ENCODE measurements at regions not wholly inside any gene's neighbourhood (a gene's known extent, or its start where the extent isn't known, plus 50 kb on each side); places are given as distances from the start of the nearest gene placed in this dataset.

DNA sequence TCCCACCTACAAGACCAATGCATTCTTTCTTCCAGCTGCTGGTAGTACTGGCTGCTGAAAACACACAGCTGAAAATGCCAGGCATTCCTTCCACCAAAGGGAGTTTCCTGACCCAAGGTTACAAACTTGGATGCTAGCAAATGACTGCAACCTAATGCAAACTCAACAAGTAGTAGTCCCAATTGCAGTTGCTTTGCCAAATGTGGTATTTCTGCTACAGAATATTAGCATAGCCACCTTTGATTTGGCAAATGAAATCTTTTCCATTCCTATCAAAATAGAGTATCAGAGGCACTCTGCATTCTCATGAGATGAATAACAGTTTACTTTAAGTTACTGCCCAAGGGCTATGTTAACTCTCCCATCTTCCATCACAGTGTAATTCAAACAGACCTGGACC, 172.0 kb upstream of the ARHGAP42 start (continued):
- TF ChIP-seq, protein P1, sequence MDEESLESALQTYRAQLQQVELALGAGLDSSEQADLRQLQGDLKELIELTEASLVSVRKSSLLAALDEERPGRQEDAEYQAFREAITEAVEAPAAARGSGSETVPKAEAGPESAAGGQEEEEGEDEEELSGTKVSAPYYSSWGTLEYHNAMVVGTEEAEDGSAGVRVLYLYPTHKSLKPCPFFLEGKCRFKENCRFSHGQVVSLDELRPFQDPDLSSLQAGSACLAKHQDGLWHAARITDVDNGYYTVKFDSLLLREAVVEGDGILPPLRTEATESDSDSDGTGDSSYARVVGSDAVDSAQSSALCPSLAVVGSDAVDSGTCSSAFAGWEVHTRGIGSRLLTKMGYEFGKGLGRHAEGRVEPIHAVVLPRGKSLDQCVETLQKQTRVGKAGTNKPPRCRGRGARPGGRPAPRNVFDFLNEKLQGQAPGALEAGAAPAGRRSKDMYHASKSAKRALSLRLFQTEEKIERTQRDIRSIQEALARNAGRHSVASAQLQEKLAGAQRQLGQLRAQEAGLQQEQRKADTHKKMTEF (CRISPR knock-in tag; IDR thresholded peaks at IDR 0.05), result no peak
- TF ChIP-seq MYNN (CRISPR knock-in tag; IDR thresholded peaks at IDR 0.05; ENCODE audit: low read depth) (no peak), RXRB (CRISPR knock-in tag; IDR thresholded peaks at IDR 0.05; ENCODE audit: borderline replicate concordance) (no peak), SRF (IDR thresholded peaks at IDR 0.05; ENCODE audit: low read depth, low read length) (no peak), EZH2 (conservative IDR thresholded peaks at IDR 0.05; ENCODE audit: low read depth, low read length) (no peak), ZNF672 (CRISPR knock-in tag; IDR thresholded peaks at IDR 0.05) (no peak)

DNA sequence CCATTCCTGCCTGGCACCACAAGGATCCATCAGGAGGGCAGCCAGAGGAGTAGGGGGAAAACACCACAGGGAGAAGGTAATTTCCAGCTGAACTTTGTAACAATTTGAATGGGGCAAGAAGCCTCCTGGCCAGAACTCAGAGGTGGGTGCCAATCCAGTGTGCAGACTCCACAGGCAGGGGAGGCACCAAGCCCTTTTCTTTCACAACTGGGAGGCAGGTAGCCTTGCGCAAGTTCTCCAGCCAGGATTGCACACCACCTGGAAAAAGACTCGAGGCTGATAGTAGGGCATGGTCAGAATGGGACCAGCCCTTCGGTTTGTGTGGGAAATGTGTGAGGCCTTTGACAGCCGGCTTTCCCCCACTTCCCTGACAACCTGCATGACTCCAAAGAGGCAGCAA, 161.9 kb upstream of the ARHGAP42 start:
- H4K20me1 ChIP-seq (ENCODE audit: insufficient read depth, low read length), result no peaks in the 10 kb centered on the region
- H3K9ac ChIP-seq (ENCODE audit: insufficient read depth, low read depth, low read length), result no peak overlapping the region
- no peaks in the 10 kb centered on the region for H3K4me1 ChIP-seq (ENCODE audit: insufficient read depth, low read length)
- no peak for DNase-seq (ENCODE audit: low spot score)
- no peak overlapping the region for H2AFZ ChIP-seq (ENCODE audit: low read length)
- FAIRE-seq, result no peak
- H3K36me3 ChIP-seq (replicated peaks in 1 of 2; ENCODE audit: control insufficient read depth in 1 of 2, insufficient read depth in 2 of 2, low read length in 2 of 2), result no peaks in the 10 kb centered on the region
- no peaks in the 10 kb centered on the region for H3K79me2 ChIP-seq (ENCODE audit: insufficient read depth, low read length)
- no peaks in the 10 kb centered on the region for H3K27me3 ChIP-seq (ENCODE audit: control insufficient read depth in 1 of 2, insufficient read depth in 2 of 2, low read length in 2 of 2)
- no peak overlapping the region for H3K4me3 ChIP-seq (replicated peaks in 1 of 3; ENCODE audit: insufficient read depth in 1 of 3, low read depth in 2 of 3, low read length in 3 of 3)
- intact Hi-C loops (cut with micrococcal nuclease; ENCODE audit: unreplicated experiment) (no loop called here), in situ Hi-C loops (cut with HindIII; ENCODE audit: extremely low pct_ligation_motif_present, low pct_unique_long_range_greater_than_20kb) (no loop called here)
- ATAC-seq, result no peak
- peaks cover 44% of the 10 kb centered on the region for H3K9me3 ChIP-seq (ENCODE audit: low read length)
- TF ChIP-seq, protein P2, sequence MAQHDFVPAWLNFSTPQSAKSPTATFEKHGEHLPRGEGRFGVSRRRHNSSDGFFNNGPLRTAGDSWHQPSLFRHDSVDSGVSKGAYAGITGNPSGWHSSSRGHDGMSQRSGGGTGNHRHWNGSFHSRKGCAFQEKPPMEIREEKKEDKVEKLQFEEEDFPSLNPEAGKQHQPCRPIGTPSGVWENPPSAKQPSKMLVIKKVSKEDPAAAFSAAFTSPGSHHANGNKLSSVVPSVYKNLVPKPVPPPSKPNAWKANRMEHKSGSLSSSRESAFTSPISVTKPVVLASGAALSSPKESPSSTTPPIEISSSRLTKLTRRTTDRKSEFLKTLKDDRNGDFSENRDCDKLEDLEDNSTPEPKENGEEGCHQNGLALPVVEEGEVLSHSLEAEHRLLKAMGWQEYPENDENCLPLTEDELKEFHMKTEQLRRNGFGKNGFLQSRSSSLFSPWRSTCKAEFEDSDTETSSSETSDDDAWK (CRISPR knock-in tag; IDR thresholded peaks at IDR 0.05), result no peak
- TF ChIP-seq NFYB (CRISPR knock-in tag; IDR thresholded peaks at IDR 0.05), result no peak
- no peak for TF ChIP-seq ZNF383 (CRISPR knock-in tag; IDR thresholded peaks at IDR 0.05; ENCODE audit: borderline replicate concordance)
- peak; percentile 44; the same call in 1 of the 2 replicates for TF ChIP-seq CEBPB (IDR thresholded peaks at IDR 0.05; ENCODE audit: borderline replicate concordance, low read depth, low read length)
- 10% methylated on average over 2 of the region's 4 CpGs for WGBS (ENCODE audit: low lambda C conversion rate)
- no peak overlapping the region for H3K27ac ChIP-seq (ENCODE audit: extremely low read length, insufficient read depth, low read length)
- no TSS peak for BruUV-seq (replicated peaks)
- POLR2A ChIA-PET, result no interaction called here
- CTCF ChIA-PET (ENCODE audit: low intra/inter-chr PET ratio, low total read pairs), result no interaction called here
- no peak overlapping the region for H3K4me2 ChIP-seq (ENCODE audit: low read depth, low read length)
